ENCODE measurements at regions not wholly inside any gene's neighbourhood (a gene's known extent, or its start where the extent isn't known, plus 50 kb on each side); places are given as distances from the start of the nearest gene placed in this dataset.

GRCh38 chr11:134466610-134467567, 54.8 kb upstream of the B3GAT1 start:
- no peaks in the 10 kb centered on the region for H3K9me2 ChIP-seq (ENCODE audit: insufficient read depth)
- intact Hi-C loops (cut with micrococcal nuclease; ENCODE audit: unreplicated experiment), result no loop called here
- H3K9me3 ChIP-seq (ENCODE audit: insufficient read depth, low read depth), result no peaks in the 10 kb centered on the region
- no peak overlapping the region for H3K27ac ChIP-seq
- H3K4me3 ChIP-seq, result no peak overlapping the region
- H3K4me1 ChIP-seq (replicated peaks; ENCODE audit: insufficient read depth), result no peaks in the 10 kb centered on the region
- H4K20me1 ChIP-seq (ENCODE audit: insufficient read depth), result no peaks in the 10 kb centered on the region
- H3K79me2 ChIP-seq (ENCODE audit: low read depth), result no peaks in the 10 kb centered on the region
- no peak for DNase-seq
- BruUV-seq (replicated peaks), result no TSS peak
- ChIA-PET POLR2A (ENCODE audit: unreplicated experiment) (no interaction called here), CTCF (no interaction called here)
- H2AFZ ChIP-seq, result no peak overlapping the region
- TF ChIP-seq EZH2 (IDR thresholded peaks at IDR 0.05; ENCODE audit: low read depth) (no peak), CTCF (conservative IDR thresholded peaks at IDR 0.05) (no peak)
- H3K27me3 ChIP-seq (ENCODE audit: insufficient read depth, low read depth), result peaks cover 99% of the 10 kb centered on the region
- no peaks in the 10 kb centered on the region for H3K36me3 ChIP-seq (ENCODE audit: low read depth)
- H3F3A ChIP-seq (ENCODE audit: insufficient read depth, low read depth), result no peaks in the 10 kb centered on the region
- no peak overlapping the region for H3K4me2 ChIP-seq

GRCh38 chr11:134466156-134466555, 54.1 kb upstream of the B3GAT1 start:
- TF ChIP-seq CTCF (conservative IDR thresholded peaks at IDR 0.05), result no peak
- TF ChIP-seq EZH2 (IDR thresholded peaks at IDR 0.05; ENCODE audit: low read depth), result no peak
- CTCF ChIA-PET, result no interaction called here
- H3K79me2 ChIP-seq (ENCODE audit: low read depth), result no peaks in the 10 kb centered on the region
- peaks cover 98% of the 10 kb centered on the region for H3K27me3 ChIP-seq (ENCODE audit: insufficient read depth, low read depth)
- no peaks in the 10 kb centered on the region for H4K20me1 ChIP-seq (ENCODE audit: insufficient read depth)
- no peak for DNase-seq
- intact Hi-C loops (cut with micrococcal nuclease; ENCODE audit: unreplicated experiment), result no loop called here
- H3K9me2 ChIP-seq (ENCODE audit: insufficient read depth), result no peaks in the 10 kb centered on the region
- H3K4me1 ChIP-seq (replicated peaks; ENCODE audit: insufficient read depth), result no peaks in the 10 kb centered on the region
- no TSS peak for BruUV-seq (replicated peaks)
- H2AFZ ChIP-seq, result no peak overlapping the region
- H3K27ac ChIP-seq, result no peak overlapping the region
- no peaks in the 10 kb centered on the region for H3F3A ChIP-seq (ENCODE audit: insufficient read depth, low read depth)
- POLR2A ChIA-PET (ENCODE audit: unreplicated experiment), result no interaction called here
- no peaks in the 10 kb centered on the region for H3K9me3 ChIP-seq (ENCODE audit: insufficient read depth, low read depth)
- no peak overlapping the region for H3K4me3 ChIP-seq
- H3K36me3 ChIP-seq (ENCODE audit: low read depth), result no peaks in the 10 kb centered on the region
- H3K4me2 ChIP-seq, result no peak overlapping the region

- no peak overlapping the region for H2AFZ ChIP-seq
- no peaks in the 10 kb centered on the region for H4K20me1 ChIP-seq (ENCODE audit: insufficient read depth)
- no peaks in the 10 kb centered on the region for H3K4me1 ChIP-seq (replicated peaks; ENCODE audit: insufficient read depth)
- peaks cover 95% of the 10 kb centered on the region for H3K27me3 ChIP-seq (ENCODE audit: insufficient read depth, low read depth)
- no peaks in the 10 kb centered on the region for H3K79me2 ChIP-seq (ENCODE audit: low read depth)
- no peaks in the 10 kb centered on the region for H3K36me3 ChIP-seq (ENCODE audit: low read depth)
- no peak overlapping the region for H3K27ac ChIP-seq
- intact Hi-C loops (cut with micrococcal nuclease; ENCODE audit: unreplicated experiment), result no loop called here
- no peak overlapping the region for H3K4me3 ChIP-seq
- H3K9me2 ChIP-seq (ENCODE audit: insufficient read depth), result no peaks in the 10 kb centered on the region
- no peak for TF ChIP-seq CTCF (conservative IDR thresholded peaks at IDR 0.05)
- TF ChIP-seq EZH2 (IDR thresholded peaks at IDR 0.05; ENCODE audit: low read depth), result no peak
- H3K4me2 ChIP-seq, result no peak overlapping the region
- no peaks in the 10 kb centered on the region for H3K9me3 ChIP-seq (ENCODE audit: insufficient read depth, low read depth)
- H3F3A ChIP-seq (ENCODE audit: insufficient read depth, low read depth), result no peaks in the 10 kb centered on the region
- BruUV-seq (replicated peaks), result no TSS peak
- POLR2A ChIA-PET (ENCODE audit: unreplicated experiment), result no interaction called here
- CTCF ChIA-PET, result no interaction called here
- DNase-seq, result no peak
Measured at GRCh38 chr11:134464981-134465730, 53.1 kb upstream of the B3GAT1 start.
